Esophagus muscularis mucosa (tissue), 4 donors: ENCODE measurements at regions not wholly inside any gene's neighbourhood (a gene's known extent, or its start where the extent isn't known, plus 50 kb on each side); places are given as distances from the start of the nearest gene placed in this dataset.

ENCODE experiments used
- EP300 ChIP-seq: sonication (generic); formaldehyde crosslinking; IDR thresholded peaks from one replicate; pipeline ENCODE4 v1.6.1; 2017; ENCODE audit warnings: antibody characterized with exemption
- POLR2AphosphoS5 ChIP-seq, 2 donors: sonication (generic); formaldehyde crosslinking; IDR thresholded peaks; one replicate each; pipeline ENCODE4 v1.6.1; 2017; ENCODE audit warnings: antibody characterized with exemption in 2 of 2
- TF ChIP-seq, protein P1 (sequence below), 3 experiments: fragments of 200-600 bp in 2 of 3; fragments of 450-650 bp in 1 of 3; sonication (generic) in 2 of 3; IDR thresholded peaks; one replicate each; pipeline ENCODE4 v1.5.1; 2017 to 2019; ENCODE audit warnings: antibody characterized with exemption in 3 of 3, mild to moderate bottlenecking in 2 of 3, moderate library complexity in 1 of 3

DNA sequence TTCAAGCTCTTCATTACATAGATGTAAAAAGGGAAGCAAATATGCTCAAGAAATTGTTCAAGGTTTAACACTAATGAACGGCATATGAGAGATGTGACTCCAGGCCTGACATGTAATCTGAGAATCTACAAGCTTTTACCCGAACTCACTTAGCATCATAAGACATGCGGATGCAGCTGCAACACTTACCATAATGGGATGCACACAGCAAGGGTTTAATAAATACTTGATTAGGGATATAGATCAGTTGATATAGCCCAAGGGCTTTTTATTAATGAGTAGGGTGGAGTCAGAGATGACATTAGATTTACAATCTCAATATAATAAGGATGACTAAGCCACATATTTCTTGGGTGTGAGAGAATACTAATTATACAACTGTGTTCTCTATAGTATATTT lies 2215.5 kb downstream of the MAT2B start:
- TF ChIP-seq EP300 (no peak), POLR2AphosphoS5 (IDR thresholded peaks at IDR 0.05) (no peak)
- TF ChIP-seq, protein P1, sequence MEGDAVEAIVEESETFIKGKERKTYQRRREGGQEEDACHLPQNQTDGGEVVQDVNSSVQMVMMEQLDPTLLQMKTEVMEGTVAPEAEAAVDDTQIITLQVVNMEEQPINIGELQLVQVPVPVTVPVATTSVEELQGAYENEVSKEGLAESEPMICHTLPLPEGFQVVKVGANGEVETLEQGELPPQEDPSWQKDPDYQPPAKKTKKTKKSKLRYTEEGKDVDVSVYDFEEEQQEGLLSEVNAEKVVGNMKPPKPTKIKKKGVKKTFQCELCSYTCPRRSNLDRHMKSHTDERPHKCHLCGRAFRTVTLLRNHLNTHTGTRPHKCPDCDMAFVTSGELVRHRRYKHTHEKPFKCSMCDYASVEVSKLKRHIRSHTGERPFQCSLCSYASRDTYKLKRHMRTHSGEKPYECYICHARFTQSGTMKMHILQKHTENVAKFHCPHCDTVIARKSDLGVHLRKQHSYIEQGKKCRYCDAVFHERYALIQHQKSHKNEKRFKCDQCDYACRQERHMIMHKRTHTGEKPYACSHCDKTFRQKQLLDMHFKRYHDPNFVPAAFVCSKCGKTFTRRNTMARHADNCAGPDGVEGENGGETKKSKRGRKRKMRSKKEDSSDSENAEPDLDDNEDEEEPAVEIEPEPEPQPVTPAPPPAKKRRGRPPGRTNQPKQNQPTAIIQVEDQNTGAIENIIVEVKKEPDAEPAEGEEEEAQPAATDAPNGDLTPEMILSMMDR (IDR thresholded peaks at IDR 0.05): no peak
